Posterior vena cava (tissue), 2 donors: ENCODE measurements at regions not wholly inside any gene's neighbourhood (a gene's known extent, or its start where the extent isn't known, plus 50 kb on each side); places are given as distances from the start of the nearest gene placed in this dataset.

ENCODE experiments used
- DNase-seq: peaks from one replicate; pipeline ENCODE4 v3.0.0-alpha.2; 2020; ENCODE audit warnings: low spot score
- intact Hi-C, 2 donors: fragments of 100-400 bp; cut with DNase I; formaldehyde crosslinking; loops; one replicate each; pipeline versions ENCODE4 v1.14.1 to v1.14.2; 2022 to 2023
- donor health status: DM: yes; HTN: yes; CAD: no.
- donor health status: DM: yes; HTN: yes; CAD: no.

- intact Hi-C loops, result no loop called here
Measured at GRCh38 chr18:10303171-10303570, 151.3 kb upstream of the APCDD1 start.

GRCh38 chr18:10304853-10305252 is 149.6 kb upstream of the APCDD1 start:
- no peak for DNase-seq
- intact Hi-C loops, result no loop called here

More at GRCh38 chr18:10303171-10303570, 151.3 kb upstream of the APCDD1 start:
- DNase-seq, result no peak

- DNase-seq, result no peak
- intact Hi-C loops, result no loop called here
Measured at GRCh38 chr18:10306779-10307178, 147.7 kb upstream of the APCDD1 start.

GRCh38 chr18:10308154-10308553 is 146.3 kb upstream of the APCDD1 start:
- intact Hi-C loops, result no loop called here

GRCh38 chr18:10310626-10311025 is 143.8 kb upstream of the APCDD1 start:
- intact Hi-C loops, result no loop called here

More at GRCh38 chr18:10308154-10308553, 146.3 kb upstream of the APCDD1 start:
- no peak for DNase-seq

GRCh38 chr18:10312326-10313015 is 142.0 kb upstream of the APCDD1 start:
- intact Hi-C loops, result no loop called here
- DNase-seq, result no peak

More at GRCh38 chr18:10310626-10311025, 143.8 kb upstream of the APCDD1 start:
- no peak for DNase-seq

GRCh38 chr18:10313016-10313342 is 141.5 kb upstream of the APCDD1 start:
- intact Hi-C loops, result no loop called here
- DNase-seq, result no peak

- intact Hi-C loops, result no loop called here
- DNase-seq, result no peak
Measured at GRCh38 chr18:10314066-10314465, 140.4 kb upstream of the APCDD1 start.

- intact Hi-C loops, result no loop called here
- no peak for DNase-seq
Measured at GRCh38 chr18:10315522-10315921, 138.9 kb upstream of the APCDD1 start.

- DNase-seq, result no peak
- intact Hi-C loops, result no loop called here
Measured at GRCh38 chr18:10316778-10317177, 137.7 kb upstream of the APCDD1 start.

GRCh38 chr18:10317864-10318690 is 136.4 kb upstream of the APCDD1 start:
- intact Hi-C loops, result no loop called here
- DNase-seq, result no peak

- no peak for DNase-seq
- intact Hi-C loops, result no loop called here
Measured at GRCh38 chr18:10318691-10318970, 135.8 kb upstream of the APCDD1 start.

GRCh38 chr18:10319026-10319425 is 135.4 kb upstream of the APCDD1 start:
- intact Hi-C loops, result no loop called here
- DNase-seq, result no peak

GRCh38 chr18:10319914-10320600 is 134.4 kb upstream of the APCDD1 start:
- DNase-seq, result no peak
- intact Hi-C loops, result loop anchor here in 1 of 2 donors (5.0 kb wide), 1 partner anchor 48 kb away; no protein-coding TSS in a partner anchor

- intact Hi-C loops, result loop anchor here in 1 of 2 donors (5.0 kb wide), 1 partner anchor 48 kb away; no protein-coding TSS in a partner anchor
- DNase-seq, result no peak
Measured at GRCh38 chr18:10320791-10321190, 133.6 kb upstream of the APCDD1 start.

- intact Hi-C loops, result loop anchor here in 1 of 2 donors (5.0 kb wide), 1 partner anchor 49 kb away; no protein-coding TSS in a partner anchor
- DNase-seq, result no peak
Measured at GRCh38 chr18:10321576-10321975, 132.9 kb upstream of the APCDD1 start.

- DNase-seq, result no peak
- intact Hi-C loops, result loop anchor here in 1 of 2 donors (5.0 kb wide), 1 partner anchor 50 kb away; no protein-coding TSS in a partner anchor
Measured at GRCh38 chr18:10322004-10322403, 132.4 kb upstream of the APCDD1 start.

- intact Hi-C loops, result loop anchor here in 1 of 2 donors (5.0 kb wide), 1 partner anchor 50 kb away; no protein-coding TSS in a partner anchor
- DNase-seq, result no peak
Measured at GRCh38 chr18:10322435-10322834, 132.0 kb upstream of the APCDD1 start.

- intact Hi-C loops, result no loop called here
- DNase-seq, result no peak
Measured at GRCh38 chr18:10329101-10329500, 125.3 kb upstream of the APCDD1 start.

GRCh38 chr18:10330428-10330827 is 124.0 kb upstream of the APCDD1 start:
- intact Hi-C loops, result no loop called here
- DNase-seq, result no peak
